Neuronal stem cell (in vitro differentiated cells): ENCODE measurements at regions not wholly inside any gene's neighbourhood (a gene's known extent, or its start where the extent isn't known, plus 50 kb on each side); places are given as distances from the start of the nearest gene placed in this dataset.

Source experiments
- DNase-seq: peaks from one replicate; pipeline ENCODE4 v3.0.0-alpha.2; 2013; ENCODE audit warnings: low spot score
- H2AFZ ChIP-seq: one replicate; pipeline ENCODE4 v1.6.1; 2013; ENCODE audit warnings: mild to moderate bottlenecking, low read length, inconsistent platforms
- H2AK5ac ChIP-seq: 2 replicates; pipeline ENCODE4 v1.6.1; 2013; ENCODE audit warnings: low read depth, mild to moderate bottlenecking, inconsistent platforms, low read length, moderate library complexity, mixed read lengths
- H2BK120ac ChIP-seq: 2 replicates; pipeline ENCODE4 v1.6.1; 2013; ENCODE audit warnings: low read depth, mild to moderate bottlenecking, inconsistent platforms, low read length, moderate library complexity, mixed read lengths
- H2BK12ac ChIP-seq: one replicate; pipeline ENCODE4 v1.6.1; 2013; ENCODE audit warnings: low read length, inconsistent platforms
- H2BK15ac ChIP-seq: 2 replicates; pipeline ENCODE4 v1.6.1; 2013; ENCODE audit warnings: mild to moderate bottlenecking, low read length, inconsistent platforms, mixed read lengths
- H2BK5ac ChIP-seq: one replicate; pipeline ENCODE4 v1.6.1; 2013; ENCODE audit warnings: inconsistent platforms, mild to moderate bottlenecking, low read length, moderate library complexity
- H3K14ac ChIP-seq: one replicate; pipeline ENCODE4 v1.6.1; 2013; ENCODE audit warnings: low read length, inconsistent platforms
- H3K18ac ChIP-seq: 2 replicates; pipeline ENCODE4 v1.6.1; 2013; ENCODE audit warnings: low read length, inconsistent platforms
- H3K23ac ChIP-seq: 2 replicates; pipeline ENCODE4 v1.6.1; 2013; ENCODE audit warnings: low read depth, mild to moderate bottlenecking, mixed read lengths, low read length, inconsistent platforms; ENCODE audit not compliant: poor library complexity
- H3K27ac ChIP-seq: replicated peaks from 3 replicates; pipeline ENCODE4 v1.5.1; 2013; ENCODE audit warnings: low read length, inconsistent platforms
- H3K27me3 ChIP-seq, 3 experiments: 2 replicates each; pipeline ENCODE4 v1.6.1; 2013; ENCODE audit warnings: low read length in 3 of 3, mild to moderate bottlenecking in 2 of 3, inconsistent platforms in 1 of 3, low read depth in 1 of 3, mixed read lengths in 1 of 3, moderate library complexity in 1 of 3; ENCODE audit not compliant: control insufficient read depth in 3 of 3, insufficient read depth in 3 of 3
- H3K36me3 ChIP-seq, 2 donors: replicated peaks in 1 of 2; 2 replicates each; pipeline ENCODE4 v1.6.1; 2013; ENCODE audit warnings: low read length in 2 of 2; ENCODE audit not compliant: control insufficient read depth in 2 of 2, insufficient read depth in 2 of 2
- H3K4ac ChIP-seq: 2 replicates; pipeline ENCODE4 v1.6.1; 2013; ENCODE audit warnings: inconsistent platforms, mild to moderate bottlenecking, low read length, moderate library complexity
- H3K4me1 ChIP-seq, 2 donors: 1 replicate in 1 of 2; 2 replicates in 1 of 2; pipeline ENCODE4 v1.6.1; 2013; ENCODE audit warnings: low read length in 2 of 2, low read depth in 1 of 2; ENCODE audit not compliant: control insufficient read depth in 2 of 2, insufficient read depth in 1 of 2
- H3K4me2 ChIP-seq: one replicate; pipeline ENCODE4 v1.6.1; 2013; ENCODE audit warnings: mild to moderate bottlenecking, low read length, inconsistent platforms; ENCODE audit not compliant: insufficient read depth, poor library complexity, severe bottlenecking
- H3K4me3 ChIP-seq, 2 donors: 2 replicates each; pipeline ENCODE4 v1.5.1; 2013; ENCODE audit warnings: low read length in 2 of 2, mild to moderate bottlenecking in 2 of 2, inconsistent platforms in 1 of 2, moderate library complexity in 1 of 2
- H3K79me1 ChIP-seq: one replicate; pipeline ENCODE4 v1.6.1; 2013; ENCODE audit warnings: low read depth, mild to moderate bottlenecking, inconsistent platforms, low read length, moderate library complexity
- H3K9ac ChIP-seq: one replicate; pipeline ENCODE4 v1.6.1; 2013; ENCODE audit warnings: mild to moderate bottlenecking, low read depth, low read length, inconsistent platforms; ENCODE audit not compliant: poor library complexity
- H3K9me3 ChIP-seq, 2 donors: replicated peaks in 1 of 2; 2 replicates each; pipeline versions ENCODE3 to v1.6.1; 2013; ENCODE audit warnings: low read length in 2 of 2, mild to moderate bottlenecking in 2 of 2, inconsistent platforms in 1 of 2, low read depth in 1 of 2, mixed read lengths in 1 of 2, moderate library complexity in 1 of 2; ENCODE audit not compliant: control insufficient read depth in 2 of 2, insufficient read depth in 1 of 2
- H4K8ac ChIP-seq: one replicate; pipeline ENCODE4 v1.6.1; 2013; ENCODE audit warnings: low read depth, mild to moderate bottlenecking, inconsistent platforms, low read length, moderate library complexity
- H4K91ac ChIP-seq: one replicate; pipeline ENCODE4 v1.6.1; 2013; ENCODE audit warnings: low read length, low read depth, mild to moderate bottlenecking, inconsistent platforms; ENCODE audit not compliant: poor library complexity
- WGBS, 2 donors: extraction: QIAGEN DNeasy Blood & Tissue Kit; methylation state at CpG; one replicate each; pipeline ENCODE4 v1.1.7; 2013; ENCODE audit warnings: missing lambda C conversion rate in 2 of 2, mixed read lengths in 1 of 2; ENCODE audit not compliant: insufficient read length in 2 of 2, insufficient replicate concordance in 1 of 2; ENCODE audit errors: extremely low coverage in 2 of 2; 5-methylcytosine and 5-hydroxymethylcytosine counted together

DNA sequence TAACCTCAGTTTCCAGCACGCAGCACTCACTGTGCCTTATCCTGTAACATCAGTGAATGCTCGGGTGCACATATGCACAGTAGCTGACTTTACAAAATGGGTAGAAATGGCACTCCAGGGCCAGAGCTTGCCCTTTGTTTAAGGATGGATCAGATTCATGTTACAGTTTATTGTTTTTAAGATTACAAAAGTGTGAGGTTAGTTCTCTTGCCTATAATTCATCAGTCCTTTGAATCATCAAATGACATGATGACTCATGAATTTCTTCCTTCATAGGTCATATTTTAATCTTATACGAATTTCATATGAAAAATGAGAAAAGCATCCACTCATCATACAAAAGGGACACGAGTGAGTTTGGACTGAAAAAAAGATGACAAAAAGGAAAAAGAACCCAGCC, 545.3 kb downstream of the GBE1 start:
- no peak overlapping the region for H3K4me3 ChIP-seq
- H2BK120ac ChIP-seq: no peak overlapping the region
- H3K27ac ChIP-seq: no peak overlapping the region
- no peaks in the 10 kb centered on the region for H3K9me3 ChIP-seq
- no peak overlapping the region for H2AFZ ChIP-seq
- no peak overlapping the region for H4K91ac ChIP-seq
- no peak overlapping the region for H3K4me2 ChIP-seq
- H3K14ac ChIP-seq: no peak overlapping the region
- no peaks in the 10 kb centered on the region for H3K27me3 ChIP-seq
- H2BK5ac ChIP-seq: no peak overlapping the region
- H2BK15ac ChIP-seq: no peak overlapping the region
- no peak overlapping the region for H3K9ac ChIP-seq
- no peak overlapping the region for H3K18ac ChIP-seq
- H3K79me1 ChIP-seq: no peaks in the 10 kb centered on the region
- no peaks in the 10 kb centered on the region for H3K4me1 ChIP-seq
- no peak overlapping the region for H2BK12ac ChIP-seq
- DNase-seq: no peak
- H4K8ac ChIP-seq: no peak overlapping the region
- H2AK5ac ChIP-seq: no peak overlapping the region
- H3K4ac ChIP-seq: no peak overlapping the region
- no peaks in the 10 kb centered on the region for H3K36me3 ChIP-seq
- H3K23ac ChIP-seq: no peak overlapping the region
- WGBS, 2 donors: no CpG with 5 or more reads among the region's 4 CpGs

DNA sequence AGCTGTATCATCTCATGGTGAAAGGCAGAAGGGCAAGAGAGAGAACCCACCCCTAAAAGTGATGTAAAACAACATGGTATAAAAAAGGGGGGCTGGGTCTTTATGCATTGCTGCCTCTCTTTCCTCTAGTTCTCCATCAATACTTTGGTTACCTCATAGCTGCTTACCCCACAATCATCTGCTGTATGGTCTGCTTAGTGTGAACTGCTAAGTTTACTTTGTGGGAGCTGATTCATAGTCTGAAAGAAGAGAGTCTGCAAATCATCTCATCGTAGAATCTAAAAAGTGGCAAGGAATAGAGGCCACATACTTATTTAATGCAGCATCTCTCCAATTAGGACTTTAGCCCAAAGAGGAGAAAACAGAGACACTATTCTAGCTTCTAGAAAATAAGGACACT, 546.8 kb downstream of the GBE1 start:
- H3K9ac ChIP-seq: no peak overlapping the region
- no peak overlapping the region for H3K27ac ChIP-seq
- H3K14ac ChIP-seq: no peak overlapping the region
- no peaks in the 10 kb centered on the region for H3K9me3 ChIP-seq
- WGBS, 2 donors: no CpG with 5 or more reads among the region's 1 CpG
- H3K4me1 ChIP-seq: no peaks in the 10 kb centered on the region
- H2AK5ac ChIP-seq: no peak overlapping the region
- H2BK120ac ChIP-seq: no peak overlapping the region
- H3K36me3 ChIP-seq: no peaks in the 10 kb centered on the region
- H2BK15ac ChIP-seq: no peak overlapping the region
- H2BK5ac ChIP-seq: no peak overlapping the region
- no peak overlapping the region for H3K4me2 ChIP-seq
- no peak for DNase-seq
- no peak overlapping the region for H3K23ac ChIP-seq
- H4K8ac ChIP-seq: no peak overlapping the region
- no peak overlapping the region for H3K4ac ChIP-seq
- no peak overlapping the region for H3K4me3 ChIP-seq
- H3K18ac ChIP-seq: no peak overlapping the region
- H3K27me3 ChIP-seq: no peaks in the 10 kb centered on the region
- H3K79me1 ChIP-seq: no peaks in the 10 kb centered on the region
- no peak overlapping the region for H4K91ac ChIP-seq
- H2AFZ ChIP-seq: no peak overlapping the region
- no peak overlapping the region for H2BK12ac ChIP-seq

DNA sequence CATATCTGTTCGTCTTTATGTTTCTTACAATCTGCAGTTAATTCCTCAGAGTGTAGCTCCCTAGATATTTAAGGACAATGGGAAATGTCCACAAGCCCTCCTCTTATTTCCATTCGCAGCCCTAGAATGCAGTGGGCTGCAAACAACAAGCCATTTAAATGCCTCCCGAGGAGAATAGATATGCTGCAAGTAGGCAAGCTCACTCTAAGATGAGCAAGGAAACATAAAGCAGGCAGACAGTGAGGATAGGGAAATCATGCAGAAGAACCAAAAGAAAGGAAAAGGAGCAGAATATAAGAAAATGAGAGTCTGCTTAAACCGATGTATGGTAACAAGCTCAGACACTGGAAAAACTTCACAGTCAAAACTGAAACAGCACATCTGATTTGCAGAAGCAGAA, 561.9 kb downstream of the GBE1 start:
- H3K4me2 ChIP-seq: no peak overlapping the region
- H3K36me3 ChIP-seq: no peaks in the 10 kb centered on the region
- H3K9me3 ChIP-seq: no peaks in the 10 kb centered on the region
- no peaks in the 10 kb centered on the region for H3K79me1 ChIP-seq
- H2BK5ac ChIP-seq: no peak overlapping the region
- H3K27me3 ChIP-seq: no peaks in the 10 kb centered on the region
- no CpG with 5 or more reads among the region's 4 CpGs for WGBS, 2 donors
- no peak overlapping the region for H3K14ac ChIP-seq
- no peak overlapping the region for H2AK5ac ChIP-seq
- no peak overlapping the region for H3K23ac ChIP-seq
- H3K4me1 ChIP-seq: no peaks in the 10 kb centered on the region
- H3K18ac ChIP-seq: no peak overlapping the region
- no peak overlapping the region for H3K4me3 ChIP-seq
- H3K27ac ChIP-seq: no peak overlapping the region
- H2BK12ac ChIP-seq: no peak overlapping the region
- no peak overlapping the region for H4K91ac ChIP-seq
- no peak overlapping the region for H2BK120ac ChIP-seq
- no peak overlapping the region for H3K4ac ChIP-seq
- no peak overlapping the region for H2BK15ac ChIP-seq
- no peak overlapping the region for H3K9ac ChIP-seq
- DNase-seq: no peak
- no peak overlapping the region for H4K8ac ChIP-seq
- H2AFZ ChIP-seq: peak overlapping the region; percentile 62

DNA sequence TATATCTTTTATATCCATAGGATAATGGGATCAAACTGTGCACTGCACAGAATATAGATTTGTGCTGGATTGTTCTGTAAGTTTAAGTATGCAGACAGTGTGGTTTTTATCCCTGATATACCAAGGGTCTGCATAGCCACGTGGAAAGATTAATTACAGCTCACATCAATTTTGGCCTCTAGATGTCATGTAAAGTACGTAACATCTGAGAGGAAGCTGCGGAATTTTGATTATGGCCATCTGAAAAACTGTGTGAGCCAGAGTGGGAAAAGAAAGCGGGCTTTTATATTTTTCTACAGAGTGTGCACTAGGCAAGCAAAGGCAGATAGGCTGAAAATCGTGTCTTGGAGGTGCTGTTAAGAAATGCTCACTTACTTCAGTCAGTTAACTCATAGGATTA, 562.7 kb downstream of the GBE1 start:
- H3K4me1 ChIP-seq: no peaks in the 10 kb centered on the region
- no peak overlapping the region for H4K91ac ChIP-seq
- H3K27me3 ChIP-seq: no peaks in the 10 kb centered on the region
- no peak overlapping the region for H4K8ac ChIP-seq
- no peak overlapping the region for H3K14ac ChIP-seq
- no peak overlapping the region for H3K27ac ChIP-seq
- no peak overlapping the region for H2AK5ac ChIP-seq
- no peak overlapping the region for H2AFZ ChIP-seq
- H2BK15ac ChIP-seq: no peak overlapping the region
- no peak overlapping the region for H3K23ac ChIP-seq
- no peak overlapping the region for H2BK12ac ChIP-seq
- no peak overlapping the region for H2BK5ac ChIP-seq
- no peaks in the 10 kb centered on the region for H3K36me3 ChIP-seq
- H3K18ac ChIP-seq: no peak overlapping the region
- no peak overlapping the region for H3K4me3 ChIP-seq
- no peak overlapping the region for H3K4ac ChIP-seq
- no peak overlapping the region for H3K4me2 ChIP-seq
- no peaks in the 10 kb centered on the region for H3K79me1 ChIP-seq
- no CpG with 5 or more reads among the region's 5 CpGs for WGBS, 2 donors
- H3K9me3 ChIP-seq: no peaks in the 10 kb centered on the region
- DNase-seq: no peak
- no peak overlapping the region for H3K9ac ChIP-seq
- H2BK120ac ChIP-seq: no peak overlapping the region
